ENCODE measurements at regions not wholly inside any gene's neighbourhood (a gene's known extent, or its start where the extent isn't known, plus 50 kb on each side); places are given as distances from the start of the nearest gene placed in this dataset.

- Mint-ChIP-seq H3K4me1 (peaks cover 0 to 7% (median 2%) of the 10 kb centered on the region in 4 donors), H3K36me3 (no peaks in the 10 kb centered on the region), H3K27ac (no peak overlapping the region), H3K27me3 (no peaks in the 10 kb centered on the region), H3K4me3 (no peak overlapping the region), H3K9me3 (peaks cover 0 to 2% (median 0%) of the 10 kb centered on the region in 8 donors)
- Histone ChIP-seq H3K9me3 (ENCODE audit: control insufficient read depth in 1 of 2, low read length in 2 of 2) (no peaks in the 10 kb centered on the region), H3K27ac (ENCODE audit: low read depth, low read length) (no peak overlapping the region), H3K4me3 (ENCODE audit: low read length in 2 of 2) (no peak overlapping the region), H3K27me3 (ENCODE audit: insufficient read depth, low read length) (no peaks in the 10 kb centered on the region), H3K4me1 (ENCODE audit: insufficient read depth, low read length) (no peaks in the 10 kb centered on the region), H3K36me3 (ENCODE audit: insufficient read depth, low read length) (no peaks in the 10 kb centered on the region)
- intact Hi-C loops (cut with micrococcal nuclease) = no loop called here
- peak in 1 of 5 donors; percentile 12 for DNase-seq
- ChIA-PET CTCF (ENCODE audit: partially characterized antibody) (interaction anchor here (1.3 to 2.3 kb wide), 2 partner anchors 914 to 945 kb away, joined by 3 to 9 read pairs; no protein-coding TSS in a partner anchor), POLR2A (ENCODE audit: partially characterized antibody) (no interaction called here)
Measured at GRCh38 chr6:87925373-87926060, 122.1 kb upstream of the SPACA1 start.

- H3K27me3 ChIP-seq (ENCODE audit: insufficient read depth, low read length) = no peaks in the 10 kb centered on the region
- no peak for DNase-seq
- no peaks in the 10 kb centered on the region for H3K9me3 ChIP-seq (ENCODE audit: control insufficient read depth in 1 of 2, low read length in 2 of 2)
- H3K4me1 Mint-ChIP-seq = no peaks in the 10 kb centered on the region
- no peaks in the 10 kb centered on the region for H3K36me3 Mint-ChIP-seq
- H3K4me3 ChIP-seq (ENCODE audit: low read length in 2 of 2) = no peak overlapping the region
- no peaks in the 10 kb centered on the region for H3K4me1 ChIP-seq (ENCODE audit: insufficient read depth, low read length)
- H3K27ac ChIP-seq (ENCODE audit: low read depth, low read length) = no peak overlapping the region
- H3K4me3 Mint-ChIP-seq = no peak overlapping the region
- ChIA-PET CTCF (ENCODE audit: partially characterized antibody) (no interaction called here), POLR2A (ENCODE audit: partially characterized antibody) (no interaction called here)
- H3K9me3 Mint-ChIP-seq = no peaks in the 10 kb centered on the region
- intact Hi-C loops (cut with micrococcal nuclease) = no loop called here
- peaks cover 0 to 4% of the 10 kb centered on the region in 2 donors for H3K27me3 Mint-ChIP-seq
- no peaks in the 10 kb centered on the region for H3K36me3 ChIP-seq (ENCODE audit: insufficient read depth, low read length)
- H3K27ac Mint-ChIP-seq = no peak overlapping the region
Measured at GRCh38 chr6:87923389-87924050, 124.1 kb upstream of the SPACA1 start.

- intact Hi-C loops (cut with micrococcal nuclease) = no loop called here
- ChIA-PET CTCF (ENCODE audit: partially characterized antibody) (no interaction called here), POLR2A (ENCODE audit: partially characterized antibody) (no interaction called here)
- Mint-ChIP-seq H3K27me3 (peaks cover 0 to 4% of the 10 kb centered on the region in 2 donors), H3K9me3 (no peaks in the 10 kb centered on the region), H3K27ac (no peak overlapping the region), H3K36me3 (no peaks in the 10 kb centered on the region), H3K4me3 (peak overlapping the region in 1 of 8 donors; percentile 16), H3K4me1 (no peaks in the 10 kb centered on the region)
- Histone ChIP-seq H3K27ac (ENCODE audit: low read depth, low read length) (no peak overlapping the region), H3K9me3 (ENCODE audit: control insufficient read depth in 1 of 2, low read length in 2 of 2) (no peaks in the 10 kb centered on the region), H3K36me3 (ENCODE audit: insufficient read depth, low read length) (no peaks in the 10 kb centered on the region), H3K27me3 (ENCODE audit: insufficient read depth, low read length) (no peaks in the 10 kb centered on the region), H3K4me1 (ENCODE audit: insufficient read depth, low read length) (no peaks in the 10 kb centered on the region), H3K4me3 (ENCODE audit: low read length in 2 of 2) (no peak overlapping the region)
- no peak for DNase-seq
Measured at GRCh38 chr6:87922947-87923330, 124.7 kb upstream of the SPACA1 start.

GRCh38 chr6:87922196-87922946 lies 125.3 kb upstream of the SPACA1 start:
- H3K4me3 ChIP-seq (ENCODE audit: low read length in 2 of 2) = no peak overlapping the region
- peaks cover 0 to 4% of the 10 kb centered on the region in 2 donors for H3K27me3 Mint-ChIP-seq
- no peak overlapping the region for H3K27ac ChIP-seq (ENCODE audit: low read depth, low read length)
- DNase-seq = no peak
- H3K4me1 Mint-ChIP-seq = no peaks in the 10 kb centered on the region
- H3K36me3 ChIP-seq (ENCODE audit: insufficient read depth, low read length) = no peaks in the 10 kb centered on the region
- no peaks in the 10 kb centered on the region for H3K4me1 ChIP-seq (ENCODE audit: insufficient read depth, low read length)
- ChIA-PET CTCF (ENCODE audit: partially characterized antibody) (interaction anchor here (2.5 kb wide), 1 partner anchor 7 kb away, joined by 6 read pairs; no protein-coding TSS in a partner anchor), POLR2A (ENCODE audit: partially characterized antibody) (no interaction called here)
- no peaks in the 10 kb centered on the region for H3K9me3 Mint-ChIP-seq
- intact Hi-C loops (cut with micrococcal nuclease) = no loop called here
- no peak overlapping the region for H3K4me3 Mint-ChIP-seq
- no peaks in the 10 kb centered on the region for H3K9me3 ChIP-seq (ENCODE audit: control insufficient read depth in 1 of 2, low read length in 2 of 2)
- no peaks in the 10 kb centered on the region for H3K36me3 Mint-ChIP-seq
- H3K27ac Mint-ChIP-seq = no peak overlapping the region
- no peaks in the 10 kb centered on the region for H3K27me3 ChIP-seq (ENCODE audit: insufficient read depth, low read length)

GRCh38 chr6:87921034-87921433 lies 126.6 kb upstream of the SPACA1 start:
- Mint-ChIP-seq H3K36me3 (no peaks in the 10 kb centered on the region), H3K4me3 (peak overlapping the region in 1 of 8 donors; percentile 0), H3K4me1 (no peaks in the 10 kb centered on the region), H3K9me3 (no peaks in the 10 kb centered on the region), H3K27ac (no peak overlapping the region), H3K27me3 (peaks cover 0 to 4% of the 10 kb centered on the region in 2 donors)
- no peaks in the 10 kb centered on the region for H3K9me3 ChIP-seq (ENCODE audit: control insufficient read depth in 1 of 2, low read length in 2 of 2)
- no peaks in the 10 kb centered on the region for H3K36me3 ChIP-seq (ENCODE audit: insufficient read depth, low read length)
- intact Hi-C loops (cut with micrococcal nuclease) = no loop called here
- H3K27ac ChIP-seq (ENCODE audit: low read depth, low read length) = no peak overlapping the region
- H3K27me3 ChIP-seq (ENCODE audit: insufficient read depth, low read length) = no peaks in the 10 kb centered on the region
- DNase-seq = no peak
- ChIA-PET CTCF (ENCODE audit: partially characterized antibody) (interaction anchor here (2.5 kb wide), 1 partner anchor 8 kb away, joined by 6 read pairs; no protein-coding TSS in a partner anchor), POLR2A (ENCODE audit: partially characterized antibody) (no interaction called here)
- H3K4me1 ChIP-seq (ENCODE audit: insufficient read depth, low read length) = no peaks in the 10 kb centered on the region
- H3K4me3 ChIP-seq (ENCODE audit: low read length in 2 of 2) = no peak overlapping the region

GRCh38 chr6:87920245-87920644 lies 127.4 kb upstream of the SPACA1 start:
- Histone ChIP-seq H3K36me3 (ENCODE audit: insufficient read depth, low read length) (no peaks in the 10 kb centered on the region), H3K9me3 (ENCODE audit: control insufficient read depth in 1 of 2, low read length in 2 of 2) (no peaks in the 10 kb centered on the region), H3K27ac (ENCODE audit: low read depth, low read length) (no peak overlapping the region), H3K27me3 (ENCODE audit: insufficient read depth, low read length) (no peaks in the 10 kb centered on the region), H3K4me3 (ENCODE audit: low read length in 2 of 2) (no peak overlapping the region), H3K4me1 (ENCODE audit: insufficient read depth, low read length) (no peaks in the 10 kb centered on the region)
- no peaks in the 10 kb centered on the region for H3K9me3 Mint-ChIP-seq
- peaks cover 0 to 2% (median 0%) of the 10 kb centered on the region in 4 donors for H3K4me1 Mint-ChIP-seq
- H3K27ac Mint-ChIP-seq = no peak overlapping the region
- ChIA-PET CTCF (ENCODE audit: partially characterized antibody) (interaction anchor here (2.5 kb wide), 1 partner anchor 9 kb away, joined by 6 read pairs; no protein-coding TSS in a partner anchor), POLR2A (ENCODE audit: partially characterized antibody) (no interaction called here)
- intact Hi-C loops (cut with micrococcal nuclease) = no loop called here
- DNase-seq = no peak
- H3K36me3 Mint-ChIP-seq = no peaks in the 10 kb centered on the region
- H3K4me3 Mint-ChIP-seq = no peak overlapping the region
- peaks cover 0 to 4% of the 10 kb centered on the region in 2 donors for H3K27me3 Mint-ChIP-seq

- no peaks in the 10 kb centered on the region for H3K36me3 Mint-ChIP-seq
- DNase-seq = no peak
- intact Hi-C loops (cut with micrococcal nuclease) = no loop called here
- no peaks in the 10 kb centered on the region for H3K4me1 ChIP-seq (ENCODE audit: insufficient read depth, low read length)
- no peak overlapping the region for H3K27ac Mint-ChIP-seq
- no peak overlapping the region for H3K4me3 ChIP-seq (ENCODE audit: low read length in 2 of 2)
- H3K27me3 Mint-ChIP-seq = peaks cover 3 to 4% of the 10 kb centered on the region in 2 donors
- no peak overlapping the region for H3K4me3 Mint-ChIP-seq
- no peak overlapping the region for H3K27ac ChIP-seq (ENCODE audit: low read depth, low read length)
- H3K27me3 ChIP-seq (ENCODE audit: insufficient read depth, low read length) = no peaks in the 10 kb centered on the region
- no peaks in the 10 kb centered on the region for H3K9me3 Mint-ChIP-seq
- CTCF ChIA-PET (ENCODE audit: partially characterized antibody) = no interaction called here
- POLR2A ChIA-PET (ENCODE audit: partially characterized antibody) = no interaction called here
- H3K36me3 ChIP-seq (ENCODE audit: insufficient read depth, low read length) = no peaks in the 10 kb centered on the region
- peaks cover 0 to 2% (median 0%) of the 10 kb centered on the region in 4 donors for H3K4me1 Mint-ChIP-seq
- H3K9me3 ChIP-seq (ENCODE audit: control insufficient read depth in 1 of 2, low read length in 2 of 2) = no peaks in the 10 kb centered on the region
Measured at GRCh38 chr6:87919416-87919815, 128.2 kb upstream of the SPACA1 start.

Measured in CD4-positive, alpha-beta memory T cell (primary cell).